ENCODE measurements at regions not wholly inside any gene's neighbourhood (a gene's known extent, or its start where the extent isn't known, plus 50 kb on each side); places are given as distances from the start of the nearest gene placed in this dataset.

DNA sequence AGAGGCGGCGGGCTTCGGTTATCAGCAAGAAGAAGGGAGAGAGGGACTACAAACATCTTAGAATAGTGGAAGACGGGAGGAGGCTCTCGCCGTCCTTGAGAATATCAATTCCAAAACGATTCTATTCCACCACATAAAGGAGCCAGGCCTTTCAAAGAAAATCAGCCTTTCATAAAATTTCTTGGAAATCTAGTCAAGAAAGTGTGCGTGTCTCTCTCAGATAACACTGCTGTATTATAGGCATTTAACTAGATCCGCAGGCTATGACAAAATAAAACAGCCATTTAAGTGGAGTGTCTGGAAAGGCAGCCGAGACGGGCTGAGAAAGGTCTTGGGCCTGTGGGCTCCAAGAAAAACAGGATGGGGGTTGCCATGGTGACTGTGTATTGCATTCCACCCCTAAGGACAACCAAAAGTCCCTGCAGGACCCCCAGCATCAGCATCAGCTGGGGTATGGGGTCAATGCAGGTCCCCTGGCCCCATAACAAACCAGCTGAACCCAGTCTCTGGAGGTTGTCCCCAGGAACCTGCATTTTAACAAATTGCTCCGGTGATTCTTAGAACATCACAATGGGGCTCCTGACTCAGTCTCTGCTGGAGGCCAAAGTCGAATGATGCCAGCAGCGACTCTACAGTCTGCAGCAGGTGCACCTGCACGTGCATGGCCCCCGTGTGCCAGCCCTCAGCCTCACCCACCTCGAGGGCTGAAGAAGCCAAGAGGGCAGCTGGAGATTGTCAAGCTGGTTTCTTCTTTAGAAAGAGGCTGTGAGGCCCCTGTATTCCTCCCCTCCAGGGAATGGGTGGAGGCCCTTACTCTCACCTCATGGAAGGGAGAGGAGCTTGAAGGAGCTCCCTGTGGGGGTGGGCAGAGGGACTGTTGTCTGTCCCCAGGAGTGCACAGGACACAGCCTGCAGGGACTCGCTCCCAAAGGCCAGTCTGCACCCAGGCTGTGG, 287.4 kb downstream of the NPHP4 start:
- DNase-seq, result no peak
- H3K27me3 Mint-ChIP-seq (ENCODE audit: insufficient read depth), result peaks cover 2% of the 10 kb centered on the region; the same call in 1 of the 2 replicates
- H3K27ac Mint-ChIP-seq, result no peak overlapping the region
- H3K4me3 Mint-ChIP-seq, result no peak overlapping the region
- H3K9me3 Mint-ChIP-seq, result peaks cover 40% of the 10 kb centered on the region
- H3K4me1 Mint-ChIP-seq (ENCODE audit: low read depth), result no peaks in the 10 kb centered on the region
- TF ChIP-seq, protein P1, sequence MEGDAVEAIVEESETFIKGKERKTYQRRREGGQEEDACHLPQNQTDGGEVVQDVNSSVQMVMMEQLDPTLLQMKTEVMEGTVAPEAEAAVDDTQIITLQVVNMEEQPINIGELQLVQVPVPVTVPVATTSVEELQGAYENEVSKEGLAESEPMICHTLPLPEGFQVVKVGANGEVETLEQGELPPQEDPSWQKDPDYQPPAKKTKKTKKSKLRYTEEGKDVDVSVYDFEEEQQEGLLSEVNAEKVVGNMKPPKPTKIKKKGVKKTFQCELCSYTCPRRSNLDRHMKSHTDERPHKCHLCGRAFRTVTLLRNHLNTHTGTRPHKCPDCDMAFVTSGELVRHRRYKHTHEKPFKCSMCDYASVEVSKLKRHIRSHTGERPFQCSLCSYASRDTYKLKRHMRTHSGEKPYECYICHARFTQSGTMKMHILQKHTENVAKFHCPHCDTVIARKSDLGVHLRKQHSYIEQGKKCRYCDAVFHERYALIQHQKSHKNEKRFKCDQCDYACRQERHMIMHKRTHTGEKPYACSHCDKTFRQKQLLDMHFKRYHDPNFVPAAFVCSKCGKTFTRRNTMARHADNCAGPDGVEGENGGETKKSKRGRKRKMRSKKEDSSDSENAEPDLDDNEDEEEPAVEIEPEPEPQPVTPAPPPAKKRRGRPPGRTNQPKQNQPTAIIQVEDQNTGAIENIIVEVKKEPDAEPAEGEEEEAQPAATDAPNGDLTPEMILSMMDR (IDR thresholded peaks at IDR 0.05), result no peak
- peaks cover 5% of the 10 kb centered on the region; the same call in 1 of the 2 replicates for H3K36me3 Mint-ChIP-seq (ENCODE audit: low read depth)

DNA sequence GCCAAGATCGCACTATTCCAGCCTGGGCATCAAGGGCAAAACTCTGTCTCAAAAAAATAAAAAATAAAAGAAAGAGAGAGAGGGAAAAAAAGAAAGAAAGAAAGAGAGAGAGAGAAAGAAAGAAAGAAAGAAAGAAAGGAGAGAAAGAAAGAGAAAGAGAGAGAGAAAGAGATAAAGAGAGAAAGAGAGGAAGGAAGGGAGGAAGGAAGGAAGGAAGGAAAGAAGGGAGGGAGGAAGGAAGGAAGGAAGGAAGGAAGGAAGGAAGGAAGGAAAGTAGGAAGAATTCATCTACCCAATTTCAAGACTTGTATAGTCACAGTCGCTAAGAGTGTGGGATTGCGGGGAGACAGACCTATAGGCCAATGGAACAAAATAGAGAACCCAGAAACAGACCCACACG, 290.6 kb downstream of the NPHP4 start:
- H3K9me3 Mint-ChIP-seq, result peaks cover 48% of the 10 kb centered on the region
- TF ChIP-seq, protein P1 (IDR thresholded peaks at IDR 0.05), result no peak
- H3K27me3 Mint-ChIP-seq (ENCODE audit: insufficient read depth), result no peaks in the 10 kb centered on the region; the same call in 1 of the 2 replicates
- DNase-seq, result no peak
- no peak overlapping the region for H3K4me3 Mint-ChIP-seq
- peaks cover 5% of the 10 kb centered on the region; the same call in 1 of the 2 replicates for H3K36me3 Mint-ChIP-seq (ENCODE audit: low read depth)
- H3K27ac Mint-ChIP-seq, result no peak overlapping the region
- H3K4me1 Mint-ChIP-seq (ENCODE audit: low read depth), result no peaks in the 10 kb centered on the region

DNA sequence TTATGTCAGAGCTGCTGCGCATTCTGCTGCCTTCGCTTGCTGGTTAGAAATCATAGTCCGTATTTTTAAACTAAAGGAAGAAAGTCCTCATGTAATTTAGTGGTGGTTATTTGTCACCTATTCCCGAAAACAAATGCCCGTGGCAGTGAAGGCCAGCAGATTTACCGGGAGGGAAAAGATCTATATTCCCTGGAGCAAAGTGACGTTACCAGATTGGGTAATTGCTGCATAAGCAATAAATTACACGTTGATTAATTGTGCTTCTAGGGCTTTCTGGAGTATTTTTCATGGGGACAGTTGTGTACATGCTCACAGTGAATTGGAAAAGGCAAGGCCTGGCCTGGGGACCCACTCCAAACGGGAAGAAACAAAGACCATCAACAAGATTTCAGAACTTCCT, 298.7 kb downstream of the NPHP4 start:
- DNase-seq, result no peak
- Mint-ChIP-seq H3K9me3 (peaks cover 59% of the 10 kb centered on the region), H3K27ac (no peak overlapping the region), H3K4me3 (no peak overlapping the region), H3K4me1 (ENCODE audit: low read depth) (no peaks in the 10 kb centered on the region), H3K36me3 (ENCODE audit: low read depth) (peaks cover 5% of the 10 kb centered on the region; the same call in 1 of the 2 replicates), H3K27me3 (ENCODE audit: insufficient read depth) (no peaks in the 10 kb centered on the region)
- TF ChIP-seq, protein P1 (IDR thresholded peaks at IDR 0.05), result no peak

DNA sequence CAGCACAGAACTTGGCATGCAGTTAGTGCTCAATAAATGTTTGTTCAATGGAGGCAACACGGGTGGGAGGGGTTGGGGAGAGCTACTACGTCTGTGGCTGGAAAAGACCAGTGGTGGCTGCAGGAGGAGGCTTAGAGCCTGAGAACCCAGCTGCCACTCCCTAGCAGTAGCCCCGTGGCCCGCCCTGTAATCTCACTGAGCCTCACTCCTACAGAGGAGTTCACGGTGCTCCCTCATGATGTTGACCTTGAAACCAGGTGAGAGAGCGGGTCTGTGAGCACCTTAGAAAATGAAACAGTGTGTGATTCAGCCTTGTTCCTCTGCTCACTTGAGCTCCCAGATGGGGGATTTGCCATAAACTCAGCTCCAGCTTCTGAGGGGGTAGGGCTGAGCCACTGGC, 299.6 kb downstream of the NPHP4 start:
- no peak for DNase-seq
- TF ChIP-seq, protein P1 (IDR thresholded peaks at IDR 0.05), result no peak
- Mint-ChIP-seq H3K36me3 (ENCODE audit: low read depth) (peaks cover 5% of the 10 kb centered on the region; the same call in 1 of the 2 replicates), H3K27me3 (ENCODE audit: insufficient read depth) (no peaks in the 10 kb centered on the region; the same call in 1 of the 2 replicates), H3K4me3 (no peak overlapping the region), H3K9me3 (peaks cover 57% of the 10 kb centered on the region), H3K27ac (no peak overlapping the region), H3K4me1 (ENCODE audit: low read depth) (no peaks in the 10 kb centered on the region)

DNA sequence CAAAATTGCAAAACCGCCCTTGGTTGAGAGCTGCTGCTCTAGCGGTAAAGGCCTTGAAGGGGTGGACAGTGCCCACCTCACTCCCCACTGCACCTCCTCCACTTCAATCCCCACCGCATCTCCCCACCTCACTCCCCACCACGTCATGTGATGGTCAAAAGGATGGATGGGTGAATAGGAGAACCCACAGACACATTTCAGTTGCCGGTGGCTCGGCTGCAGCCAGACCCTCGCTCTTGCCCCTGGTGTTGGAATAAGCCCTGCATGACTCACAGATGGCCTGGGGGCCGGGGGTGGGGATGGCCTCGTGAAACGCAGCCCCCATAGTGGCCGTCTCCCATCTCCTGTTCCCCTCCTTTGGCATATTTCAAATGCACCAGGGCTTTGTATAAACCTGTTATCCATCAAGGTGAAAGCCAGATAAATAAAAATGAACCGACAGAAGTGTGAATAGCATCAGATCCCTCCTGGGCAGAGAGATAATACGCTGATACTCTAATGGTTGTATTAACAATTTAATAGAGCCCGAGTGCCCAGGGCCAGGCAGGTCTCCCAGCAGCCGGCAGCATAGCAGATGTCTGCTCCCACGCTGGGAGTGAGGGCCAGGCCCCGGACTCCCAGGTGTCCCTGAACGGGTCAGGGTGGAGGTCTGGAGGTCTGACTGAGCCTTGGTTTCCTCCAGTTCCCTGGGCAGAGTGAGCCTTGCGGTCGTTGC, 300.3 kb downstream of the NPHP4 start:
- peaks cover 53% of the 10 kb centered on the region for H3K9me3 Mint-ChIP-seq
- no peak overlapping the region for H3K27ac Mint-ChIP-seq
- TF ChIP-seq, protein P1 (IDR thresholded peaks at IDR 0.05), result no peak
- H3K36me3 Mint-ChIP-seq (ENCODE audit: low read depth), result peaks cover 5% of the 10 kb centered on the region; the same call in 1 of the 2 replicates
- H3K4me1 Mint-ChIP-seq (ENCODE audit: low read depth), result no peaks in the 10 kb centered on the region
- H3K27me3 Mint-ChIP-seq (ENCODE audit: insufficient read depth), result no peaks in the 10 kb centered on the region; the same call in 1 of the 2 replicates
- H3K4me3 Mint-ChIP-seq, result no peak overlapping the region
- DNase-seq, result no peak
